Hepatocyte (in vitro differentiated cells): ENCODE measurements at regions not wholly inside any gene's neighbourhood (a gene's known extent, or its start where the extent isn't known, plus 50 kb on each side); places are given as distances from the start of the nearest gene placed in this dataset.

Source experiments
- DNase-seq: peaks from one replicate; pipeline ENCODE4 v3.0.0-alpha.2; 2016; ENCODE audit warnings: low spot score
- H2AFZ ChIP-seq: fragments of 200-600 bp; sonication (generic); 2 replicates; pipeline ENCODE4 v1.6.0; 2016; ENCODE audit warnings: antibody characterized with exemption, mild to moderate bottlenecking
- H3K27ac ChIP-seq: fragments of 200-600 bp; sonication (generic); 2 replicates; pipeline ENCODE4 v1.5.1; 2016; ENCODE audit warnings: mild to moderate bottlenecking
- H3K27me3 ChIP-seq: fragments of 200-600 bp; sonication (generic); 2 replicates; pipeline ENCODE4 v1.6.1; 2016
- H3K36me3 ChIP-seq: fragments of 200-600 bp; sonication (generic); replicated peaks from 2 replicates; pipeline ENCODE4 v1.5.1; 2016; ENCODE audit warnings: low read depth; ENCODE audit not compliant: insufficient read depth
- H3K4me1 ChIP-seq: fragments of 200-600 bp; sonication (generic); 2 replicates; pipeline ENCODE4 v1.5.1; 2016; ENCODE audit warnings: mild to moderate bottlenecking, moderate library complexity; ENCODE audit not compliant: insufficient read depth
- H3K4me2 ChIP-seq: fragments of 200-600 bp; sonication (generic); 2 replicates; pipeline ENCODE4 v1.6.0; 2016
- H3K4me3 ChIP-seq: fragments of 200-600 bp; sonication (generic); 2 replicates; pipeline ENCODE4 v1.5.1; 2016; ENCODE audit warnings: mild to moderate bottlenecking
- H3K79me2 ChIP-seq: fragments of 200-600 bp; sonication (generic); 2 replicates; pipeline ENCODE4 v1.6.0; 2017; ENCODE audit warnings: mild to moderate bottlenecking
- H3K9me2 ChIP-seq: fragments of 200-600 bp; sonication (generic); replicated peaks from 2 replicates; pipeline ENCODE4 v1.6.0; 2017; ENCODE audit warnings: mild to moderate bottlenecking; ENCODE audit not compliant: insufficient read depth
- H3K9me3 ChIP-seq: fragments of 200-600 bp; sonication (generic); 2 replicates; pipeline ENCODE4 v1.5.1; 2016; ENCODE audit warnings: low read depth, mild to moderate bottlenecking
- H4K20me1 ChIP-seq: fragments of 200-600 bp; sonication (generic); 2 replicates; pipeline ENCODE4 v1.6.0; 2016; ENCODE audit warnings: mild to moderate bottlenecking; ENCODE audit not compliant: insufficient read depth, poor library complexity, severe bottlenecking
- EZH2 ChIP-seq: fragments of 200-600 bp; sonication (generic); IDR thresholded peaks from 2 replicates; pipeline ENCODE4 v1.6.1; 2016; ENCODE audit warnings: antibody characterized with exemption, mild to moderate bottlenecking, borderline replicate concordance
- EZH2phosphoT487 ChIP-seq: fragments of 200-600 bp; sonication (generic); IDR thresholded peaks from one replicate; pipeline ENCODE4 v1.6.1; 2018; ENCODE audit warnings: antibody characterized with exemption, mild to moderate bottlenecking, low read depth, moderate library complexity; ENCODE audit not compliant: unreplicated experiment, severe bottlenecking
- WGBS: methylation state at CpG from one replicate; pipeline ENCODE4 v1.1.6; 2016; ENCODE audit warnings: low lambda C conversion rate; ENCODE audit errors: missing lambda C conversion rate; 5-methylcytosine and 5-hydroxymethylcytosine counted together
- TF ChIP-seq, protein P1 (sequence below): fragments of 200-600 bp; sonication (generic); IDR thresholded peaks from 2 replicates; pipeline ENCODE4 v1.5.1; 2016; ENCODE audit warnings: antibody characterized with exemption, mild to moderate bottlenecking; ENCODE audit not compliant: poor library complexity

DNA sequence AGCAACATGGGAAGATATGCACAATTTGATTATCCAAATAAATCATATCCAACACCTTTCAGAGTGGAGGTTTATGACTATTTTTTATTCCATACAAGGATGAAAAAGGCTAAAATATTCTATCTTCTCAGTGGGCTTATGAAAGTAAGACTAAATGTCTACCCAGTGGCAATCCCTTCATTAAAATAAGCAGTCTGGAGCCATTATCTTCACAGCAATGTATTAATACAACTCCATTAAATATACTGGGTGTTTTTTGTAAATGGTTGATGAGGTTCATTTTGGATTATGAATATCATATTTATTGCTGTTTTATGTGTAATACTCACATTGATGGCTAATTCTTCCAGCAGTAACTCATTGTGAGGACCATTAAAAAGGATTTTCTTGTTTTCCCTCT lies 352.7 kb upstream of the SOX11 start:
- no peaks in the 10 kb centered on the region for H4K20me1 ChIP-seq
- H2AFZ ChIP-seq: no peak overlapping the region
- no peaks in the 10 kb centered on the region for H3K36me3 ChIP-seq
- no peak for DNase-seq
- TF ChIP-seq, protein P1, sequence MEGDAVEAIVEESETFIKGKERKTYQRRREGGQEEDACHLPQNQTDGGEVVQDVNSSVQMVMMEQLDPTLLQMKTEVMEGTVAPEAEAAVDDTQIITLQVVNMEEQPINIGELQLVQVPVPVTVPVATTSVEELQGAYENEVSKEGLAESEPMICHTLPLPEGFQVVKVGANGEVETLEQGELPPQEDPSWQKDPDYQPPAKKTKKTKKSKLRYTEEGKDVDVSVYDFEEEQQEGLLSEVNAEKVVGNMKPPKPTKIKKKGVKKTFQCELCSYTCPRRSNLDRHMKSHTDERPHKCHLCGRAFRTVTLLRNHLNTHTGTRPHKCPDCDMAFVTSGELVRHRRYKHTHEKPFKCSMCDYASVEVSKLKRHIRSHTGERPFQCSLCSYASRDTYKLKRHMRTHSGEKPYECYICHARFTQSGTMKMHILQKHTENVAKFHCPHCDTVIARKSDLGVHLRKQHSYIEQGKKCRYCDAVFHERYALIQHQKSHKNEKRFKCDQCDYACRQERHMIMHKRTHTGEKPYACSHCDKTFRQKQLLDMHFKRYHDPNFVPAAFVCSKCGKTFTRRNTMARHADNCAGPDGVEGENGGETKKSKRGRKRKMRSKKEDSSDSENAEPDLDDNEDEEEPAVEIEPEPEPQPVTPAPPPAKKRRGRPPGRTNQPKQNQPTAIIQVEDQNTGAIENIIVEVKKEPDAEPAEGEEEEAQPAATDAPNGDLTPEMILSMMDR: no peak
- TF ChIP-seq EZH2phosphoT487 (no peak), EZH2 (no peak)
- no peaks in the 10 kb centered on the region for H3K9me2 ChIP-seq
- no peak overlapping the region for H3K4me2 ChIP-seq
- no peak overlapping the region for H3K4me3 ChIP-seq
- H3K27me3 ChIP-seq: no peaks in the 10 kb centered on the region
- H3K4me1 ChIP-seq: no peaks in the 10 kb centered on the region
- no peak overlapping the region for H3K27ac ChIP-seq
- no peaks in the 10 kb centered on the region for H3K9me3 ChIP-seq
- H3K79me2 ChIP-seq: no peaks in the 10 kb centered on the region

DNA sequence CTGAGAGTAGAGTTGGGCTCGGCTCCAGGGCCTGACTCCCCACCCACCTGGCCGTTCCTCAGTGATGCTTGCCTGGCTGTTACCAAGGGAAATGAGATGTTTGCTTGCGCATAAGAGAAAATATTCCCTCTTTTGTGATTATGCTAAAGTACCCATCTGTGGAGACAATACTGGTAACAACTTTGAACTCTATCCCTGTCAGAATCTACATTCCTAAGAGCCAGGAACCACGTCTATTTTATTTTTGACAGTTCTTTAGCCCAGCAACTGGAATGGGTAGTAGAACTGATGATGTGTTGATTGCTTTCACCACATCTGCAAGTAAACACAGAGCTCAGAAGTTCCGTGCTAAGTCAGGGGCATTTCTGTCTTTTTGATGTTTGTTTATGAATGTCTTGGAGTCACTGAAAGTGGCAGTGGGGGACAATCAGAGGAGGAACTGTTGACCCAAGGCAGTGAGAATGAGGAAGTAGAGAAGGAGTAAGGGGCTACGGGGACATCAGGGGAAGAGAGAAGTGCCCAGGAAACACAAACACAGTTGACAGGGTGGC lies 348.3 kb upstream of the SOX11 start:
- no peaks in the 10 kb centered on the region for H4K20me1 ChIP-seq
- H3K4me3 ChIP-seq: no peak overlapping the region
- H3K36me3 ChIP-seq: no peaks in the 10 kb centered on the region
- H3K9me3 ChIP-seq: no peaks in the 10 kb centered on the region
- H2AFZ ChIP-seq: no peak overlapping the region
- no peak overlapping the region for H3K4me2 ChIP-seq
- no peaks in the 10 kb centered on the region for H3K9me2 ChIP-seq
- no peaks in the 10 kb centered on the region for H3K4me1 ChIP-seq
- no peak for TF ChIP-seq EZH2phosphoT487
- TF ChIP-seq EZH2: no peak
- TF ChIP-seq, protein P1: no peak
- WGBS: 72% methylated on average over 6 of the region's 6 CpGs
- DNase-seq: no peak
- no peaks in the 10 kb centered on the region for H3K27me3 ChIP-seq
- no peaks in the 10 kb centered on the region for H3K79me2 ChIP-seq
- no peak overlapping the region for H3K27ac ChIP-seq

DNA sequence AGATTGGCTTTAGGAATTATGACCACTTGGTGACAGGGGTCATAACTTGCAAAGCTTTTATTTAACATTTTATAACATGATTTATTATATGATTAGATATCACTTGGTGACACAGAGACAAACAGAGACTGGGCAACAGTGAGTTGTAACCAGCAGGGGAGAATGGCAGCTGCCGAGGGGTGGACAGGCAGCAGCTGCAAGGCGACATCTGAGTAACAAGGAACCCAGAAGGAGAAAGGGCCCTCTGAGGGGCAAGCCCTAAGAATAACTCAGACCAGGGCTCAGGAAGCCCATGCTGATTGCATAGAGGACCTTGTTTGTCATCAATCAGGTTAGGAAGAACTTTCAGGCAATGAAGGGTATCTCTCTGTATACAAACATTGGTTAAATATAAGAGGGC lies 339.9 kb upstream of the SOX11 start:
- Histone ChIP-seq H3K9me2 (no peaks in the 10 kb centered on the region), H4K20me1 (no peaks in the 10 kb centered on the region), H3K36me3 (no peaks in the 10 kb centered on the region), H3K27ac (no peak overlapping the region), H3K4me3 (no peak overlapping the region), H3K9me3 (no peaks in the 10 kb centered on the region), H3K4me1 (no peaks in the 10 kb centered on the region), H3K27me3 (no peaks in the 10 kb centered on the region), H3K4me2 (no peak overlapping the region), H2AFZ (no peak overlapping the region), H3K79me2 (no peaks in the 10 kb centered on the region)
- WGBS: 97% methylated on average over 2 of the region's 2 CpGs
- no peak for DNase-seq
- TF ChIP-seq EZH2: no peak
- TF ChIP-seq, protein P1: no peak
- no peak for TF ChIP-seq EZH2phosphoT487

GRCh38 chr2:5353565-5353964 lies 338.6 kb upstream of the SOX11 start:
- H3K79me2 ChIP-seq: no peaks in the 10 kb centered on the region
- H4K20me1 ChIP-seq: no peaks in the 10 kb centered on the region
- no peak overlapping the region for H3K4me3 ChIP-seq
- WGBS: 37% methylated on average over 1 of the region's 1 CpG
- H3K27ac ChIP-seq: no peak overlapping the region
- no peak for DNase-seq
- TF ChIP-seq, protein P1: no peak
- TF ChIP-seq EZH2phosphoT487 (no peak), EZH2 (no peak)
- H3K9me3 ChIP-seq: no peaks in the 10 kb centered on the region
- H3K4me1 ChIP-seq: no peaks in the 10 kb centered on the region
- no peaks in the 10 kb centered on the region for H3K9me2 ChIP-seq
- H2AFZ ChIP-seq: no peak overlapping the region
- no peaks in the 10 kb centered on the region for H3K36me3 ChIP-seq
- no peak overlapping the region for H3K4me2 ChIP-seq
- no peaks in the 10 kb centered on the region for H3K27me3 ChIP-seq
